GM21515 (cell line): ENCODE measurements at regions not wholly inside any gene's neighbourhood (a gene's known extent, or its start where the extent isn't known, plus 50 kb on each side); places are given as distances from the start of the nearest gene placed in this dataset.
"Not testable (repeated sequence)": the region's sequence is repeated elsewhere in the genome, so short reads cannot be mapped to it uniquely, and the experiment has no call there.

ENCODE experiments used
- ATAC-seq: cut with Tn5 transposase; IDR thresholded peaks from one replicate; pipeline ENCODE4 v1.9.1; 2021; ENCODE audit not compliant: unreplicated experiment

- no peak for ATAC-seq
Observed at GRCh38 chr6:21874372-21874771, 280.8 kb downstream of the SOX4 start.

- not testable (repeated sequence) for ATAC-seq
Observed at GRCh38 chr6:21877037-21877436, 283.5 kb downstream of the SOX4 start.

GRCh38 chr6:21880249-21880648 is 286.7 kb downstream of the SOX4 start:
- ATAC-seq, result not testable (repeated sequence)

DNA sequence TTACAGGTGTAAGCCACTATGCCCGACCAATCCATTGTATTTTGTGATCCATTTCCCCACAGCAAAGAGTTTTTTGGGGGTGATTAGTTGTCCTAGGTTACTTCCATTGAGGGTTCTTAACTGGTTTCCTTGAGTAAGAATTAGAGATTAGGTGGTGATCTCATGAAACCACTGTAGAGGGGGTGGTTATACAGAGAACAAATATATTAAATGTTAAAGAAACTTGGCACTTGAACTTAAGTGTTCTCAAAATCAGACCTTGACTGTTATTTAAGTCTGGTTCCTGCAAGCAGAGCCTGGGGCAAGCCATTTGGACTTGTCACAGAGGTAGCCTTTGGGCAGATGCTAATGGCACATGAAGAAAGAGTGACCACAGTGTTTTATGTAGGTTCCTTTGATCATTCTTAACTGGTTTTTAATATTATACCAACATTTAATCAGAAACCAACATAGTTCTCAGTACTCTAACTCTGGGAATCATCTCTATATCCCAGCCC is 288.5 kb downstream of the SOX4 start:
- no peak for ATAC-seq

DNA sequence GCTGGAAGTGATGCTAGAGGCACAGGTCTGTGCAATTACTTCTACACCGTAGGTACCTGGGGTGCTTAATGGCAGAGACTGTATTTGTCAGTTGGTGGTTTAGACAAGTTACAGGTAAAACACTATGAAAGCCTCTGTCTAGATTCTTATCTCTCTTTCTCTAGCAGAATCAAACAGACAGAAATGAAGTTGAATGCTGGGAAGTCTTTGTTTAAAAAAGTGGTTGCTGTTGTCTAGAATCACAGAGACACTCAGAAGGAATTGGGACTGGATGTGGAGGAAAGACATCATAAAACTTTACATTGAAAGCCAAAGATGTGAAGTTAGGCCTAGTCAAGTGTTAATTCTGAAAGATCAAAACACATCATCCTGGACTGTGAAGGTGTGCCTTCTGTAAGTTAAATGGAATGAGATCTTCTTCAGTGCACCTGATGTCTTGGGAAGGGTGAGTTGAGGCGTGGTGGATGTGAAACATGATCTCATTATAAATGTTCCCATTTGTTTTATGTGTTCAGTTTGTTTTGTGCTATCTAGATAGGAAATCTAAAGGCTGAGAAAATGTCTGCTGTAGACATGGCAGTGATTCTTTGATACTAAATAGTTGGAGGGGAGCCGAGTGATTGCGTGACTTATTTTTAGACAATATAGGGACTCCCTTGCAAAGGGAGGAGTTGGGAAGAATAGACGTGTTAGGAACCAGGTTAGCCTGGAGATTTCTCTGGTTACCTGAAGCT is 290.2 kb downstream of the SOX4 start:
- ATAC-seq, result no peak

DNA sequence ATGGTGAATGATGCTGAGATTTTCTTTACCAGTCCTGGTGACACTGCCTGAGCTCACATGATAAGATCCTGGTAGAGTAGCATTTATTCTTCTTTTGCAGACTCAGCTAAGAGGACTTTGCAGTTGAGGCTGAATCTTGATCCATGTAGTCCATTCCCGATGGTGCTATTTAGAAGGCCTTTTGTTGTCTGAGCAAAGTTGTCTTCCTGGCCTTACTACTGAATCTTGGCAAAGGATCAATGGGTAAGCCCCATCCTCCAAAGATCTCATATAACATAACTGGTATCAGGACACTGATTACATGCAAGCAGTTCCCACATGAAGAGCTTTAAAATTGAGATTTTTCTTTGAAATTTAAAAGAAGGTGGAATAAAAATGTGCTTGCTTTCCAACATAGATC is 291.6 kb downstream of the SOX4 start:
- ATAC-seq, result no peak

GRCh38 chr6:21885532-21886114 is 292.1 kb downstream of the SOX4 start:
- ATAC-seq, result no peak

GRCh38 chr6:21886542-21887151 is 293.1 kb downstream of the SOX4 start:
- ATAC-seq, result no peak

- ATAC-seq, result no peak
Observed at GRCh38 chr6:21887231-21888185, 294.0 kb downstream of the SOX4 start.

GRCh38 chr6:21891080-21891479 is 297.5 kb downstream of the SOX4 start:
- ATAC-seq, result no peak

GRCh38 chr6:21893793-21894192 is 300.2 kb downstream of the SOX4 start:
- no peak for ATAC-seq

- no peak for ATAC-seq
Observed at GRCh38 chr6:21895555-21895954, 302.0 kb downstream of the SOX4 start.

- ATAC-seq, result no peak
Observed at GRCh38 chr6:21898107-21898796, 304.7 kb downstream of the SOX4 start.

DNA sequence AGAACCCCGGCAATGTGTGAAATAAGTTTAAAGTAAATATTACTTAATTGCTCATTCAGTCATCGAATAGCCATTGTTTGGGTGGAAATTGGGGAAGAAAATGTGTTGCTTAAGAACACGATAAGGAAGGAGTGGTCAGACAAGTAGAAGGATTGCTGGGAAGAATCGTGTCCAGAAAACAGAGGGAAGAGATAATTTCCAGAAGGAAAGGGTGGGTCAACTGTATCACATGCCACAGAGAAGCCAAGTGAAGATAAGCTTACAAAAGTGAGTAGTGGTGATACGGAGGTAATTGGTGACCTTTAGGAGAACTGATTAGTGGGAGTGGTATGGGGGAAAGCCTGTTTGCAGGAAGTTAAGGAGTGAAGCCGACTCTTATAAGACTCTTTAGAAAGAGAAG is 306.2 kb downstream of the SOX4 start:
- no peak for ATAC-seq

GRCh38 chr6:21900730-21901129 is 307.2 kb downstream of the SOX4 start:
- ATAC-seq, result no peak

GRCh38 chr6:21902628-21903169 is 309.1 kb downstream of the SOX4 start:
- no peak for ATAC-seq

- no peak for ATAC-seq
Observed at GRCh38 chr6:21905531-21905930, 312.0 kb downstream of the SOX4 start.

DNA sequence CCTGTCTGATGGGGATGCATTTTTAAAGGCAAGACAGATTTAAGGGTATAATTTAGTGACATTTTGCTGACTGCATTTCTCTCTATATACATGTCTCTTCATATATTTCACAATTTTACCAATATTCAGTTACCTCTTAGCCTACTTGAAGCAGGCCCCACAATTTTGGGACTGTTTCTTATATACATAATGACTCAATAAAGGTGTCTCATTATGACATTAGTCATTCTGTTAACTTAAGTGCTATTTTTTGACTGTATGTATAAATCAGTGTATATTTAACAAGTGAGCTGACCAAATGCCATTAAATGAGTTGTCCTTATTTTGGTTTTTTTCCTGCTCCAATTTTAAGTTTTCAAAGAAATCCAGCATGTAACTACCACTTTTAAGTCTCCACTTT is 313.3 kb downstream of the SOX4 start:
- ATAC-seq, result no peak

GRCh38 chr6:21907291-21907690 is 313.7 kb downstream of the SOX4 start:
- ATAC-seq, result no peak

- ATAC-seq, result no peak
Observed at GRCh38 chr6:21908161-21908848, 314.8 kb downstream of the SOX4 start.
